ENCODE measurements at regions not wholly inside any gene's neighbourhood (a gene's known extent, or its start where the extent isn't known, plus 50 kb on each side); places are given as distances from the start of the nearest gene placed in this dataset.
"Not testable (repeated sequence)": the region's sequence is repeated elsewhere in the genome, so short reads cannot be mapped to it uniquely, and the experiment has no call there.

GRCh38 chr6:140155451-140156126, 781.1 kb upstream of the CITED2 start:
- TF ChIP-seq, protein P1, sequence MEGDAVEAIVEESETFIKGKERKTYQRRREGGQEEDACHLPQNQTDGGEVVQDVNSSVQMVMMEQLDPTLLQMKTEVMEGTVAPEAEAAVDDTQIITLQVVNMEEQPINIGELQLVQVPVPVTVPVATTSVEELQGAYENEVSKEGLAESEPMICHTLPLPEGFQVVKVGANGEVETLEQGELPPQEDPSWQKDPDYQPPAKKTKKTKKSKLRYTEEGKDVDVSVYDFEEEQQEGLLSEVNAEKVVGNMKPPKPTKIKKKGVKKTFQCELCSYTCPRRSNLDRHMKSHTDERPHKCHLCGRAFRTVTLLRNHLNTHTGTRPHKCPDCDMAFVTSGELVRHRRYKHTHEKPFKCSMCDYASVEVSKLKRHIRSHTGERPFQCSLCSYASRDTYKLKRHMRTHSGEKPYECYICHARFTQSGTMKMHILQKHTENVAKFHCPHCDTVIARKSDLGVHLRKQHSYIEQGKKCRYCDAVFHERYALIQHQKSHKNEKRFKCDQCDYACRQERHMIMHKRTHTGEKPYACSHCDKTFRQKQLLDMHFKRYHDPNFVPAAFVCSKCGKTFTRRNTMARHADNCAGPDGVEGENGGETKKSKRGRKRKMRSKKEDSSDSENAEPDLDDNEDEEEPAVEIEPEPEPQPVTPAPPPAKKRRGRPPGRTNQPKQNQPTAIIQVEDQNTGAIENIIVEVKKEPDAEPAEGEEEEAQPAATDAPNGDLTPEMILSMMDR (IDR thresholded peaks at IDR 0.05; ENCODE audit: low read depth, low read length), result no peak
- no peak for TF ChIP-seq POLR2A (IDR thresholded peaks at IDR 0.05; ENCODE audit: extremely low read depth, insufficient read length)
- H3K4me3 ChIP-seq (ENCODE audit: low read depth, low read length), result no peak overlapping the region
- no peak for DNase-seq (ENCODE audit: low read depth)

DNA sequence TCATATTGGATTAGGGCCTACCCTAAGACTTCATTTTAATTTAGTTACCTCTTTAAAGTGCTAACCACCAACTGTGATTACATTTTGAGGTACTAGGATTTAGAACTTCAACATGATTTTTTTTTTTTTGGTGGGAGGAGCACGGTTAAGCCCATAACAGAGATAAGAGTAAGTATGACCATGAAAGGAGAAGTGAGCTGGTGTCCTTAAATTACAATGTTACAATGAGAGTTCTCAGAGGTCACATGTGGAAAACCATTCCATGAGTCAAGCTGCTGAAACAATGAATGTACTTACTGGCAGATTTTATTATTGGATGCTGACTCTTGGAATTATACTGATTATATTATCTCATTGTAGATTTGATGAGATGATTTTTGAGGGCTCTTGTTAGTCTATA, 779.3 kb upstream of the CITED2 start:
- TF ChIP-seq, protein P1 (IDR thresholded peaks at IDR 0.05; ENCODE audit: low read depth, low read length), result no peak
- TF ChIP-seq, protein P2, sequence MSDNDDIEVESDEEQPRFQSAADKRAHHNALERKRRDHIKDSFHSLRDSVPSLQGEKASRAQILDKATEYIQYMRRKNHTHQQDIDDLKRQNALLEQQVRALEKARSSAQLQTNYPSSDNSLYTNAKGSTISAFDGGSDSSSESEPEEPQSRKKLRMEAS (IDR thresholded peaks at IDR 0.05; ENCODE audit: low read depth, low read length), result no peak
- TF ChIP-seq POLR2A (IDR thresholded peaks at IDR 0.05; ENCODE audit: extremely low read depth, insufficient read length) (no peak), MYC (IDR thresholded peaks at IDR 0.05; ENCODE audit: low read depth, low read length) (no peak)
- H3K4me3 ChIP-seq (ENCODE audit: low read depth, low read length), result no peak overlapping the region
- no peak for DNase-seq (ENCODE audit: low read depth)

- not testable (repeated sequence) for DNase-seq (ENCODE audit: low read depth)
Observed at GRCh38 chr6:140147825-140148814, 773.7 kb upstream of the CITED2 start.

DNA sequence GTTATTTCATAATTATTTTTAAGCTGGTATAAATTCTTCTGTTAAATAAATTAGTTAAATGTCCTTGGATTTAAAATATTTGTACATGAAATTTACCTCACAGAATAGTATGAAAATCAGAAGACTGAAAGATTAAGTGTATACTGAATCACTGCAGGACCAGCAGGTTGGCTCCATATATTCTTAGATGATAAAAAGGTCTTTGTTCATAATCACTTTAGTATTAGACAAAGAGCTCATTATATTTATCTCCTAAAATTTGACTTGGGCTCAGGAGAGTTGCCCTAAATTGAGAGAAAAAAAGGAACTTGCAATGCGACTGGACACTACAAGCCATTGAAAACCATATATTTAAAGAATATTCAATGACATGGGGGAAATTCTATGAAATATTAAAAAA, 766.4 kb upstream of the CITED2 start:
- TF ChIP-seq, protein P1 (IDR thresholded peaks at IDR 0.05; ENCODE audit: low read depth, low read length), result no peak
- TF ChIP-seq POLR2A (IDR thresholded peaks at IDR 0.05; ENCODE audit: extremely low read depth, insufficient read length), result no peak
- TF ChIP-seq MYC (IDR thresholded peaks at IDR 0.05; ENCODE audit: low read depth, low read length), result no peak
- TF ChIP-seq, protein P2 (IDR thresholded peaks at IDR 0.05; ENCODE audit: low read depth, low read length), result no peak
- no peak overlapping the region for H3K4me3 ChIP-seq (ENCODE audit: low read depth, low read length)
- DNase-seq (ENCODE audit: low read depth), result no peak

More at GRCh38 chr6:140147825-140148814, 773.7 kb upstream of the CITED2 start:
- H3K4me3 ChIP-seq (ENCODE audit: low read depth, low read length), result not testable (repeated sequence)

GRCh38 chr6:140138311-140139010, 764.0 kb upstream of the CITED2 start:
- no peak overlapping the region for H3K4me3 ChIP-seq (ENCODE audit: low read depth, low read length)
- TF ChIP-seq, protein P1 (IDR thresholded peaks at IDR 0.05; ENCODE audit: low read depth, low read length), result no peak
- TF ChIP-seq POLR2A (IDR thresholded peaks at IDR 0.05; ENCODE audit: extremely low read depth, insufficient read length), result no peak
- TF ChIP-seq, protein P2 (IDR thresholded peaks at IDR 0.05; ENCODE audit: low read depth, low read length), result no peak
- TF ChIP-seq MYC (IDR thresholded peaks at IDR 0.05; ENCODE audit: low read depth, low read length), result no peak
- DNase-seq (ENCODE audit: low read depth), result no peak

DNA sequence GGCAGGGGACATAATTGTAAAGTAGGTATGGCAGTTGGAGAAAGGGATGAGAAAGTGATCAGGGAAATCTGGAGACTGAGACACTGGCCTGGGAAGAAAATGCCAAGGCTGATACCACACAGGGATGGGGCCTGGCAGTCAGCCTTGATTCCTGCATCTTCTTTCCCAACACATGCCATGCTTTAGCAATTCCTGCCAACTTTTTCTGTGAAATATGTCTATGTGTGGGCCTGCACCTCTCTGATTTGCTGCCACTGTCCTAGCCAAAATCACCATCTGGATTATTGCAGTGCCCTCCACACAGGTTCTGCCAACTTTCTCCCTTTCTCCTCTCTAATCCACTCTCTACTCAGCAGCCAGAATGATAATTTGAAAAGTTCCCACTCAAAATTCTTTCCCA, 759.8 kb upstream of the CITED2 start:
- TF ChIP-seq, protein P1 (IDR thresholded peaks at IDR 0.05; ENCODE audit: low read depth, low read length), result no peak
- TF ChIP-seq MYC (IDR thresholded peaks at IDR 0.05; ENCODE audit: low read depth, low read length) (no peak), POLR2A (IDR thresholded peaks at IDR 0.05; ENCODE audit: extremely low read depth, insufficient read length) (no peak)
- TF ChIP-seq, protein P2 (IDR thresholded peaks at IDR 0.05; ENCODE audit: low read depth, low read length), result no peak
- no peak overlapping the region for H3K4me3 ChIP-seq (ENCODE audit: low read depth, low read length)
- DNase-seq (ENCODE audit: low read depth), result no peak
